Sigmoid colon (tissue), 3 donors: ENCODE measurements at regions not wholly inside any gene's neighbourhood (a gene's known extent, or its start where the extent isn't known, plus 50 kb on each side); places are given as distances from the start of the nearest gene placed in this dataset.

Experiments
- CTCF ChIP-seq, 4 experiments: fragments of 450-650 bp in 3 of 4; fragments of 200-600 bp in 1 of 4; IDR thresholded peaks; one replicate each; pipeline ENCODE4 v1.5.1; 2016 to 2019; ENCODE audit warnings: antibody characterized with exemption in 4 of 4, mild to moderate bottlenecking in 3 of 4, moderate library complexity in 2 of 4
- POLR2A ChIP-seq, 2 donors: fragments of 450-650 bp; IDR thresholded peaks; one replicate each; pipeline ENCODE4 v1.6.1; 2016; ENCODE audit warnings: antibody characterized with exemption in 2 of 2, mild to moderate bottlenecking in 2 of 2, moderate library complexity in 2 of 2

GRCh38 chr13:74197677-74198429 lies 63.6 kb upstream of the KLF12 start:
- TF ChIP-seq POLR2A (IDR thresholded peaks at IDR 0.05), result no peak
- TF ChIP-seq CTCF (IDR thresholded peaks at IDR 0.05), result no peak
